ENCODE measurements at regions not wholly inside any gene's neighbourhood (a gene's known extent, or its start where the extent isn't known, plus 50 kb on each side); places are given as distances from the start of the nearest gene placed in this dataset.

DNA sequence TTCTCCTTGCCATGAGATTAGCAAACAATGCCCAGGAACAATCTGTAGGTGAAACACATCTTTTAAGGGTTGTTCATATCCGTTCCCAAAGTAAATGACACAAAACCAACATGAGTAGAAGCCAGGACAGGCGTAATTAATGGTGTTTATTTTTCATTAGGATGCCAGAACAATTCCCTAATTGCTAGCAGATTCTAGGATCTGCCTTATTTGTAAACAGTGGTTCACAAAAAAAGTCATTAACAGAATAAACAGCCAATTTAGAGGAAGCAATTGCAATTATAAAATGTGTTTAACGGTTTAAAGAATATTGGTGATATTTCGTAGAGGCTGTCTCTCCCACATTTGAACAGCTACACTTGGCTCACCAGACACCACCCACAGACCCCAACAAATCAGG is 250.6 kb upstream of the GPR26 start:
- DNase-seq = no peak

DNA sequence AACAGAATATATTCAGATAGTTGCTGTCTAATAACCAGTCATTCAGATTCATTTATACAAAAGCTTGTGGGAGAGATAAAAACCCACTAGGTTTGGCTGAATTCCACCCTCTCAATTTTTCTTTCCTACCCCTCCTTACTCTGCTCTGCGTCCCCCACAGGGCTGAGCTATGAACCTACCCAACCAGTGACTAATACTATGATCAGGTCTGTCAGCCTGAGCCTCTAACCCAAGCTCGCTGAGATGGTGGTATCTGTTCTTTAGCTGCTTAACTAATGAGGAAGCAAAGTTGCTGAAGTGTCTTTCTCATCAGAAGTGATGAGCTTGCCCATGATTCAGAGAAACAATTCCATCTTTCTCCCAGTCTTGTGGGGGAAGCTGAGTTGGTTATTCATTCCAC is 248.7 kb upstream of the GPR26 start:
- DNase-seq = no peak

DNA sequence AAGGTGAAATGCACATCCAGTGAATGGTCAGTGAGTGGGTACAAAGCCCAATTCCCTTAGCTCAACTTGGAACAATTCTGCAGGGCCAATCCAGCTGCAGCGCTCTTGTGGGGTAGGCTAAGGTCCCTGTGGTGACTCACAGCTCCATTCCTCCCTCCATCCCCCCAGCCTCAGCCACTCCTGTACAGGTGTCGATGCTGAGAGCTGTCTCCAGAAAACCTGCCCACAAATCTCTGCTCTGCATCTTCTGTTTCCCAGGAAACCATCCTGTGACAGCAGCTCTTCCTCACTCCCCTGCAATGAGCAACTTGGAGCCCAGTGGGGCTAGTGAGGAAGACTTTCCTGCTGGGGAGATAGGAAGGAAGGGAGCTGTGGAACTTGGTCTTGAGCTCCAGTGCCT is 244.7 kb upstream of the GPR26 start:
- DNase-seq = no peak

DNA sequence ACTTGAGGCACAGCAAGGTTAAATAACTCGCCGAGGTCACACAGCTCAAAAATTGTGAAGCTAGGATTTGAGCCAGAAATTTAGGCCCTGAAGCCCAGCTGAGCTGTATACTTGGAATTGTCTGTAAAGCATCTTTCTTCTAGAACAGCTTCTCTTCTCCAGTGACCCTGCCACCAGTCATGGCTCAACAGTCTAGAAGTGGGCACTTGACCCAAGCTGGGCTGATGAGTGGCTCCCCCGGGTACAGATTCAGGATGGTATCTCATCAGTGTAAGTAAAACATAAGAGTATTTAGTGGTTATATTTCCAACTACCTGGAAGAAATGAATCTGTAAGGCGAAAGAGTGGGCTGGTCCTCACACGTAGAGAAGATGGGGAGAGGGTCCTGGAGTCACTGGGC is 243.9 kb upstream of the GPR26 start:
- no peak for DNase-seq

DNA sequence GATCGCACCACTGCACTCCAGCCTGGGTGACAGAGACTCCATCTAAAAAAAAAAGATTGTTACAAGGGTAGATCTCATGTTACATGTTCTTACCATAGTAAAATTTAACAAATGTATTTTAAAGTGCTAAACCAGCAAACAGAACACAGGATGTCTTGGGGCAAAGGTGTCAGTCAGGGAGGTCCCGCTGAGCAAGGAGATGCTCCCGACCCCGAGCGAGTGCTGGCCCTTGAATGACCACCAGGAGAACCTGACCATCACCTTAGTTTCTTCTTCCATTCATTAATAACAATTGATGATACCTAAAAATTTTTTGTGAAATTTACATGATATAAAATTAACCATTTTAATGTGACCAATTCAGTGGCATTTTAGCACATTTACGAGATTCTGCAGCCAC is 241.6 kb upstream of the GPR26 start:
- DNase-seq = no peak

DNA sequence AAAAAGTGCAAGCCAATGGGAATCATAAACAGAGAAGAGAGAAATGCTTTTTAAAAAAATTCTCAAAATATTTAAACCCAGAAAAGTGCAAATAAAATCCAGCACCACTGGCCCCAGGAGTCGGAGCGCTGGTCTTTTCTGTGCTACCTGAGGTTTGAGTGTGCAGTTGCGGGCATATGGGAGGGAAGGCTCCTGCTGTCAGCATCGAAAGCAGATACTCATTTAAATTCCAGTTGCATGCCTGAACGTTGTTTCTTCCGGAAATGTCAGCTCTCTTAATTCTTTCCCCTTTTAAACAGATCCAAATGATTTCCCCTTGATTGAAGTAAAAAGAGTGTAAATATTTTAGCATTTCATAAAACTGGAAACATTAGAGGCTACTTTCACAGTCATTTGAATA is 240.5 kb upstream of the GPR26 start:
- no peak for DNase-seq

DNA sequence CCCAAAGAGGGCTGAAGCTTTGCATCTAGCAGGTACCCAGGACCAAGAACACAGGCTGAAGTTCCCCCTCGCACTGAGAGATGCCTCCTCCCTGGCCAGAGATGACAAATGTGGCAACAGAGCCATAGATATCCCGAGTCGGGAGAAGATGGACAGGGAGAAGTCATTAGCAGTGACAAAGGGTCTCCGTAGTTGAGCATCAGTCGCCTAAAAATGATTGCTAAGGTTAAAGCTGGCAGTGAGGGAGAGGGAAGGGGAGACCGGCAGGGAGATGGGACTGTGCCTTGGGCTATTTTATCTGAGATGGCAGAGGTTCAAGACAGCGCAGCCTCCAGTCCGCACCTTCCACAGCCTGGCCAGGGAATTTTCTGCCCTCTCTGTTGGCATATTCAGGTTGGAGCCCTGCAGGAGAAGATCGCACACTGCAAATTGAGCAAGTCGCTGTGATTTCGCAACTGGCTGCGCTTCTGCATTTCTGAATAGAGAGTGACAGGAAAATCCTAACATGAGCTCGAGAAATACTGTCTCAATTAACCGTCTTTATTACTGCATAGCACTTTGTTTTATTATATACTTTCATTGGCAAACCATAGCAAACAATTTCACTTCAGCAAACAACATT is 238.9 kb upstream of the GPR26 start:
- DNase-seq = no peak

DNA sequence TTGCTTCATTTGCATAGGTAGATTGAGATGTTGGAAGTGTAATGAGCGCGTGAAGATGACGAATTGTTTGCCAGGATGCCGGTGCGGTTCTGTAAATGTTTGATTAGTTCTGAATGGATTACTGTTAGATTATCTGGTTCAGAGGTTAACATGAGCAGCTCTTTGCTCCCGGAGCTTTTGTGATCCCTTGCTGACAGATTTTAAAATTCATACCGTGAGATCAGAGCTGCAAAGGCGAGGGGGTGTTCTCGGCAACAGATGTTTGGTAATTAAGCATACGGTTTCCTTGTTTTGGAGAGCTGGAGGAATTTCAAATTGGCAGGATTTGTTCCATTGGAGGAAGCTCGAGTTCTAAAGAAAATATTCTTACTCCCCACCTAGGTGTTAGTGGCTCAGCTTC is 237.8 kb upstream of the GPR26 start:
- DNase-seq = no peak

DNA sequence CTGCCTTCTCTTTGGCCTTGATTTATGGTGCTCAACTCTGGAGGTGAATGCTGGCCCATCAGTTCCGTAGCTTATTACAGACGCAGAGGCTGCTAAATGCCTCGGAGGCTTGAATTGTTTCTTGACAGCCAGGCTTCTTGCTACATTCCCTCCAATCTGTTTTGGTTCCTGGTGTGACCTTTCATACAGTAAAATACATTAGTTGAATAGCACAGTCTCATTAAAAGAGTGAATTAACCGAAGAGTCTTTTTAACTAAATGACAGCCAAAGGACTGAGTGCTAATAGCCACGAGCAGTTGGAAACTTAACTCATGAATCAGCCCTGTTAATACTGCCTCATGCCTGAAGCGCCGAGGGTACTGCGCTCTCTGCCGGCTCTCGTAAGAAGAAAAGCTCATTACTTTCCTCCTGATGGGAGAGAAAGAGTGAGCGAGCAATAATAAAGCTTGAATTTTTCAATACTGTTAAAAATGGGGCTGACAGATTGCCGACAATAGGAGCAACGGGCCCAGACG is 236.4 kb upstream of the GPR26 start:
- no peak for DNase-seq

DNA sequence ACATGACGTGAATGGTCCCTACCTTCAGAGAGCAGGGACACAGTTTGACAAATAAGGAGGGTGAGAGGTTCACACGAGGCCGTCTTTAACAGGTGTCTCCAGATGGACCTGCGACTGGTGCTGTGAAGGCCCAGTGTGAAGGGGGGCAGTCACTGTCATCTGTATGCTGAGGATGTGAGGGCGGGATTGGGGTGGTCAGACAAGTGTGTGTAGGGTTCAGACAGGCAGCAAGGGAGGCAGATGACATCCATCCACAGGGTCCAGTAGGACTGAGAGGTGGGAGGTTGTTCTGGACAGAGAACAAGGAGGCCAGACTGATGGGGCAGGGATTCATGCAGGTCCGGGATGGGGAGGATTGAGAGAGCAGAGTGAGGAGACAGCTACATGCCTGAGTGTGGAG is 232.6 kb upstream of the GPR26 start:
- no peak for DNase-seq

DNA sequence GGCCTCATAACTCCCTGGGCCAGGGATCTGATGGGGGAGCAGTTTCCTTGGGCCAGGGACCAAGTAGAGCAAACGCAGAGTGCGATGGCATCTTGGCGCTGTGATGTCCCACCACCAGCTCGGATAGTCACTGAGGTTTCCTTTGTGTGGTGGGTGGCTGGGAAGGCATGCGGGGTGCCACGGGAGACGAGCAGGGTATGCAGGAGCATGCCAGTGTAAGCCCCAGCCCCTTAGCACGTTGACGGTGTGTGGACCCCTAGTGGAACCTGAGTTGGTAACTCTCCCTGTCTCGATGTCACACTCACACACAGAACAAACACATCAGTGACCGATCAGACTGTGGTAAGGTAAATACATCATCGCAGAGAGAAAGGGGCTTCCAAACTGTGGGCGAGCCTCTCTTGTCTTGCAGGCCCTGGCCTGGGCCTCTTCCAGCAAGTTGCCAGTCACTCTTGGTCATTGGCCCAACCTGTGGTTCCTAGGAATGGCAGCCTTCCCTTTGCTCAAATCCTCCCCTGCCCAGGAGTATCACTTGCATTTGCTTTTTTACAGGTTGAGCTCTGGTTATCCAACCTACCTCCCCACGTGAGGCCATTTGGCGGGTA is 231.6 kb upstream of the GPR26 start:
- DNase-seq = no peak

DNA sequence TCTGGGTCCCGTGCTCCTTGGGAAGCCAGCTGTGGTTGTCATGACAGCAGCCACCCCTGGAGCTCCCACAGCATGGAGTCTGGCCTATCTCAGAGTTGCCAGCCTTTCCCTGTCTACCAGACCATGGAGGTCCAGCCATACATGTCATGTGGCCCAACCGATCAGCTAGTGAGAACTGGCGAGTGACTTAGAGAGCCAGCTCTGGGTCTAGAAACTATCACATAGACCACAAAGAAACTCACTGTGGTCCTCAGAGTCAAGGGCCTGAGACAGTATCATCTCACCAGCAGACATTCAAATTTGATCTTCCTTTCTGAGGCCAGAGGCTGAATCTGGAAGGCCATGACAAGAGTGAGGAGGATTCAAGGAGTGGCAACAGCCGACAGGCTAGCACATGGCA is 223.3 kb upstream of the GPR26 start:
- no peak for DNase-seq

DNA sequence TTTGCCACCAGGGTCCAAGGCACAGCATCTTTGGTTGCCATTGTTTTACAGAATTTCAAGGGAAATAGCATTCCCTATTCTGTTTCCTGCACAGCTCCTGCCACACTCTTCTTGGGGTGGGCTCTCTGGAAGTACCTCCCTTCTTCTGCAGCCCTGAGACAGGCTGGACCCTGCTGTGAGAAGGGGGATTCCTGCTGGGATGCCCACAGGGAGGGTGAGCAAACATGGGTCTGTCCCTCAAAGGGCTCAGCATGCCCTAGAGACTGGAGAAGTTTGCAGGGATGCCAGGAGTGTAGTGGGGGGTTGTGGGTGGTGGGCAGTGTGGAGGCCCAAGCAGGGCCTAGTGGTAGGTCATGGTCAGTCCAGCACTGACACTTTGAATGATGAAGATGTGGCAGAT is 222.2 kb upstream of the GPR26 start:
- DNase-seq = no peak

DNA sequence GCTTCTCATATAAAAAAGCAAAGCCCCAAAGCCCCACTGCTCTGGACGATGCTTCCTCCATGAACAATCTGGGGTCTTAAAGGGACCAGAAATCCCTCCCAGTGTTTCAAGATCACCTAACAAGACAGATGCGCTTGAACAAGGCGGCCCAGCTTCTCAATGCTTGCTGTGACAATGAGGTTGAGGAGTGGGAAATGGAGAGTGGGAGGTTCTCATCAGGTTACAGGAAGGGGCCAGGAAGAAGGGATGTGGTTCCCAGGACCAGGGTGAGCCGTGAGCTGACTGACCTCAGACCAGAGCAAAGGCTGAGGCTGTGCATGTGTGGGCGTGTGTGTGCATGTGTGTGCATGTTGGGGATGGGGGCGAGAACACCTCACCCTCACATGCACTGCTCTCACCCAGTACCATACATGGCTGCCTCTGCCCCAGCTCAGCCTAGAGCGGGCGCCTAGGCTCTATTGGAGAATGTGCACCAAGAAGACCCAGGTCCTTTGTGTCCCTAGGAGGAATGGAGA is 220.8 kb upstream of the GPR26 start:
- no peak for DNase-seq

DNA sequence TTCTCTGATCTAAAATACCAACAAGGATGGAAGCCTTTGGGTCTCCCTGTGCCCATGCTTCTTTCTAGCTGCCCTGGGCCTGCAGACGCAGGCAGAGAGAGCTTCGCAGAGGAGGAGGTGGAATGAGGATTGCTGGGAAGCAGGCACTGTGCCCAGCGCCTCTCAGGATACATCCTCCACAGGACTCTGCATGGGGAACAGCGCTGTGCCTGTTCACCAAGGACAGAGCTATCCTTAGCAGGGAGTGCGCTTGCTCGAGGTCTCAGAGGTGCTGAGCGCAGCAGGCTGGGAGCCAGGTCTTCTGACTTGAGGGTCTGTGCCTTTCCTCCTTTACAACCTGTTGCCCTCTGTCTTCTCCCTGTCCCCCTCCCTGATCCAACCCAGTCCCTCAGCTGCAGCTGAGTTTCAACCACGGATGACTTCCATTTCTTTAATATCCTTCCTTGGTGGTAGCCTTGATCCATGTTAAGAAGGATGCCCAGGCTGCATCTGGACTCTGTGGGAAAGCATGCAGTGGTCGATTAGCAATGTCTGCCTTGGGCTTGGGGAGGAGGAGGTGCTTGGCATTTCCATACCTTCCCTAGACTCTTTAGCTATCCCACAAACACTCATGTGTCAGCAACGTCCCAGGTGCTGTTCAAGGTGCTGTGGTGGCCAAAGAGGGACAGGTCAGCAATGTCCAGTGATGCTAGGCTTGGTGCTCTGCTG is 219.6 kb upstream of the GPR26 start:
- no peak for DNase-seq

DNA sequence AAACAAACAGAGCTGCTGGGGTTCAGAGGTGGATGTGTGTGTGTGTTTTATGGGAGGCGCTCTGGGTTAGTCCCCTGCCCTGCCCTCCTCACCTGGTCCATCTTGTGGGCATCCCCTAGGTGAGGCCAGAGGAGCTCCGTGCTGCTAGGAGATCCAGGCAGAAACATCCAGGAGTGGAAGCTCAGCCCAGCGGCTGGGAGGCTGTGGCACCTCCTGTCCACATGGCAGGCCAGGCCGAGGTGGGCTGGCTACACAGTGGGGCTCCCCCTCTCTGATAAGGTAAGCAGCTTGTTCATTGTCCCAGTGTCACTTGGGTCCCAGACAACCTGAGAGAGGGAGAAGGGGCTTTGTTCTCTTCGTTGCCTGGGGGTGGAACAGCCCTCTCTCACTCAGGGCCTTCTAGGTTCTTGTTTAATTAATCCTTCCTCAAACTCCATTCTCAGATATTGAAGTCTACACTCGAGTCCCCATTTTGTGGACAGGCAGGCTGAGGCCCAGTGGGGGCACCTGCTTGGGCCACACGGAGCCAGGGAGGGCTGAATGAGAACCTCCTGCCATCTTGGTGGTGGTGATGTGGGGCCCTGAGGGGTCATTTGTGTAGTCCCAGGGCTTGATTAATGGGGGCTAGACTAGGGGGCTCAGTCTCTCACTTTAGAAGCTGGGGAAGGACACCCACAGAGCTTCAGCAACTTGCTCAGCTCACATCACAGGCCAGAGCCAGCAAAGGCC is 216.8 kb upstream of the GPR26 start:
- DNase-seq = no peak

DNA sequence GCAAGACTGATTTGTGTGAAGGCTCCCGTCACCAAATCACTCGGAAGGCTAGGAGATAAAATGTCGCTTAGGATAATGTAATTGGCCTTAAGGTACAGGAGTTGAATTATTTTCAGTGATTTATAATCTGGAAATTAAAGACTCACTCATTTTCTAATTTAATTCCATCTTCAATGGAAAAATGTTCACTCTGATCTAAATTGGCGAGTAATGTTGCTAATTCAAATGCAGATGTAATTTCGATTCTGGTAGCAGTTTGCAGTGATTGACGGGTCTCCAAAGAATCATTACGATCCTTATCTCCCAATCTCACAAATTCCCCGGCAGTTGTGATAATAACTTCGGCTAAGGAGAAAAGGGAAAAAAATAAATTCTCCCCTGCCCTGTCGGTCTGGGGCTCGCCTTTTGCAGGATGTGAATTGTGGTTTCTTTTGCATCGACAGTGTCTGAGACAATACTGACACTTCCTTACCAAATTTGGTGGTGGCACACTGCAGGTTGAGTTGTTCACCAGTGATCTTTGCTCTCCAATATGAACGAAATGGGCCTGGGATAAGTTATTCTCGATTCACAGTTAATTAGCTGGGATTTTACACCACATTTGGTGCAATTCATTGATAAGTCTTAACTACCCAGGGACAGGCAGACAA is 215.1 kb upstream of the GPR26 start:
- DNase-seq = no peak

DNA sequence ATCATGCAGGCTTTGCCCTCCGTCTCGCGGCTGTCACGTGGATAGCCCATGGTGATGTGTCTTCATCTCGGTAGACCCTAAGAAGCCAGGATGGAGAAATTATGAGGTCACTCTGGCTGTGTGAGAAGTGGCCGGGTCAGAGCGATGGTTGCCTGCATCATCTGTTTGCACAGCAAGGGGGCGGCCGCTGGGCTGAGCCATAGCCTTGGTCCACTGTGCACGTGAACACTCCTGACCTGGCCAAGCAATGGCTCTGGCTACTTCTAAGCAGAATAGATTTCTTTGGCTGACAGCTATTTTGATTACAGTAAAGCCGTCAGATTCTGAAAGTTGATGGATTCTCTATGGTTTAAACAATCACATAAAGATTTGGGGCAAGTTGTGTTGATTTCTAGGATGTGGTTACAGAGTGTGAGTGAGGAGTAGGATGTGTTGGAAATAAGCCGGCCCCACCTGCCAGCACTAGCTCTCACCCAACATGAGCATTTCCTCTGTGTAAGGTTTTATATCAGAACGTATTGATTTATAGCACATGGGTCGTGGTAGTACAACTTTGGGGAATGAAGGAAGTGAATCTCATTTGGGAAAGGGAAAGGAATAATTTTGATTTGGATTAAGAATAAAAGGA is 214.4 kb upstream of the GPR26 start:
- no peak for DNase-seq

DNA sequence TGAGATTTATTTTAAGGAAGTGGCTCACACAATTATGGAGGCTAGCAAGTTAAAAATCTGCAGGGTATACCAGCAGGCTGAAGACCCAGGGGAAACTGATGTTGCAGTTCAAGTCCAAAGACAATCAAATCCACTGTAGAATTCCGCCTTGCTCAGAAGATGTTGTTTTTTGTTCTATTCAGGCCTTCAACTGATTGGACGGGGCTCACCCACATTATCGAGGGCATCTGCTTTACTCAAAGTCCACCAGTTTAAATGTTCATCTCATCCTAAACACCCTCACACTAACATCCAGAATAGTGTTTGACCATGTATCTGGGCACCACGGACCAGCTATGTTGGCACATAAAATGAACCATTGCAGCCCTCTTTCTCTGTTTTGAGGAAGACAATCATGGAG is 211.2 kb upstream of the GPR26 start:
- no peak for DNase-seq

DNA sequence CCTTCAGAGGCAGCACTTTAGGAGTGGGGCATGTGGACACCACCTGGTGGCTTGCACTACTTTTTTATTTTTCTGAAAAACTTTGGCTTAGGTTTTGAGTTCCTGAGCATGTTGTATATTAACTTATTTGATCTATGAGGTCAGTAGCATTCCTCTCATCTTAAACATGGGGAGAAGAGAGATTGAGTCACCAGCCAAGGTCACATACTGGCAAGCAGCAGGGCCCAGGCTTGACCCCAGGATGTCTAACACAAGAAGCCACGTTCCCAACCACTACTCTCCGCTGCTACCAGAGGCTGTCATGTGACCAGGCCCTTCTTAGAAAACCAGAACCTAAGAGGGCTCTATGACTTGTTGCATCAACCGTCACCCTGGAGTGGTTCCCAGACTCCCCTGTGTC is 210.3 kb upstream of the GPR26 start:
- no peak for DNase-seq

DNA sequence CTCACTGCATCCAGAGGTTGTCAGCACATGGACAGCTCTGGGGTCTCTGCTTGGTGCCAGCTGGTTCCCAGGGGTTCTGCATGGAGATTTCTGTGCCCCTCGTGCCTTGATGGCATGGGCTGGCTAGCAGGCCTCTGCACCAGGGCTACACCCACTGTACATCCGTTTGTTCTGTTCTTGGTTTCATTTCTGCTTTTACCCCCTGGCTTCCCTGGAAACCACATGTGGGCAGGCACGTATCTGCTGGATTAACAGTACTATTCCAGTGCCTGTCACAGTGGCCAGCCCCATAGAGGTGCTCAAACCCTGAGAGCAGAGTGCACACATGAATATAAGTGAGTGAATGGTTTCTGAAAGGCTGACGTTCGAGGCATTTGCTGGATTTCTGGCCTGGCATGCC is 207.2 kb upstream of the GPR26 start:
- DNase-seq = no peak

DNA sequence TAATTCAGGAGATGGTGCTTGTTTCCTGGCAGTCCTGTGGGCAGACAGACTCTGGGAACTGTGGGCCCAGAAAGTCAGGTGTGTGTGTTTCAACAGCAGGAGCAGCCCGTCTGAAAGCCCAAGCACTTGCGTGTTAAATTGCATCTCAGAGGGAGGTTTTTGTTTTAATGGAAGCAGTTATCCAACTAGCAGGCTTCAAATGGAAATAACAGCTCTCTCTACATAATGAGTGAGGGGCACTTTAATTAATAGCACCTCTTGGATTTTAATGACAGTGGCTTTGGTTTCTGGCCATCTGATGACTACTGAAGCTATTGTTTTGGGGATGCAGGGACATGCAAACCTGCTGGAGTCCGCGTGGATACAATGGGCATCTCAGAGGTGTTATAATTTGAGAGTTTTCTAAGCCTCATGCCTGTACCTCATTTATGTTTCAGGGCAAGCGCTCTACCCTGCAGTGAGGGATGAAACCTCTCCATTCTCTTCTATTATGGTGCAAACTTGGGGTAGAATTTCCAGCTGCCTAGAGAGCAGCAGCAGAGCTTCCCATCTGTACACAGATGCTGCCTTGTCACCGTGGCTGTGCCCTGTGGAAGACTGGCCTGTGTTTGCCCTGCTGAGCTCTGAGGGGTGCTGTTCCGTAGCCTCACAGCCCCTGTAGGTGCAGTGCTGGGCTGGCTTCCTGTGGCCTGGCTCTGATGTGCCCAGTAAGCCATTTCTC is 206.6 kb upstream of the GPR26 start:
- no peak for DNase-seq

Measured in kidney glomerular epithelial cell (primary cell).